ENCODE measurements at regions not wholly inside any gene's neighbourhood (a gene's known extent, or its start where the extent isn't known, plus 50 kb on each side); places are given as distances from the start of the nearest gene placed in this dataset.

GRCh38 chr10:21278491-21279216 is 246.8 kb downstream of the SKIDA1 start:
- H3K36me3 Mint-ChIP-seq (ENCODE audit: low read depth), result no peaks in the 10 kb centered on the region
- no peak overlapping the region for H3K4me3 Mint-ChIP-seq
- peaks cover 7% of the 10 kb centered on the region for H3K27me3 Mint-ChIP-seq (ENCODE audit: insufficient read depth)
- H3K27ac Mint-ChIP-seq, result no peak overlapping the region
- peak; percentile 85 for DNase-seq
- TF ChIP-seq, protein P1, sequence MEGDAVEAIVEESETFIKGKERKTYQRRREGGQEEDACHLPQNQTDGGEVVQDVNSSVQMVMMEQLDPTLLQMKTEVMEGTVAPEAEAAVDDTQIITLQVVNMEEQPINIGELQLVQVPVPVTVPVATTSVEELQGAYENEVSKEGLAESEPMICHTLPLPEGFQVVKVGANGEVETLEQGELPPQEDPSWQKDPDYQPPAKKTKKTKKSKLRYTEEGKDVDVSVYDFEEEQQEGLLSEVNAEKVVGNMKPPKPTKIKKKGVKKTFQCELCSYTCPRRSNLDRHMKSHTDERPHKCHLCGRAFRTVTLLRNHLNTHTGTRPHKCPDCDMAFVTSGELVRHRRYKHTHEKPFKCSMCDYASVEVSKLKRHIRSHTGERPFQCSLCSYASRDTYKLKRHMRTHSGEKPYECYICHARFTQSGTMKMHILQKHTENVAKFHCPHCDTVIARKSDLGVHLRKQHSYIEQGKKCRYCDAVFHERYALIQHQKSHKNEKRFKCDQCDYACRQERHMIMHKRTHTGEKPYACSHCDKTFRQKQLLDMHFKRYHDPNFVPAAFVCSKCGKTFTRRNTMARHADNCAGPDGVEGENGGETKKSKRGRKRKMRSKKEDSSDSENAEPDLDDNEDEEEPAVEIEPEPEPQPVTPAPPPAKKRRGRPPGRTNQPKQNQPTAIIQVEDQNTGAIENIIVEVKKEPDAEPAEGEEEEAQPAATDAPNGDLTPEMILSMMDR (IDR thresholded peaks at IDR 0.05), result peak; percentile 97
- H3K4me1 Mint-ChIP-seq (ENCODE audit: low read depth), result peaks cover 22% of the 10 kb centered on the region
- H3K9me3 Mint-ChIP-seq, result no peaks in the 10 kb centered on the region

DNA sequence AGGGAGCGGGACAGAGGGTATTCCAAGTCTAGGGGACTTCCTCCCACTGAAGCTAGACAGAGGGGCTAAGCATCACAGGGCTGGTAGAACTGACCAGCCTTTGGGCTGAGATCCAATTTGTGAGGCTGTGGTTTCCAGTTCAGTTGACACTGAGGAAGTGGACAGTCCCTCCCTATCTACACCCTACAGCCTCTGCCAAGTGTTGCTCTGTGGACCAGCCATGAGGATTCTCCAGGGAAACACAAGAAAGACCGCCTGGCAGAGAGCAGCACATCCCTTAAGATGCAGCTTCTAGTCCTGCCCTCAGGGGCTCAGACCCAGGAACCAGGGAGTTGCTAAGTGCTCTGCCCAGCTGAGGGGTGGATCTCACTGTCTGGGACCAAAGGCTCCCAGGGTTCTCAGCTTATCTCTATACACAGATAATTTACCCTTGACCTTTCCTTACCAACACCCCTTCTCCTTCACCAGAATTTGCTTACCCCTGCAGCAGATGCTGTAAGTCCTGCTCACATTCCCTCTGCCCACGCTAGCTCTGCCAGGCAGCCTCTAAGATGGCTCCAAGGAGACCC is 252.0 kb downstream of the SKIDA1 start:
- DNase-seq, result no peak
- H3K4me3 Mint-ChIP-seq, result no peak overlapping the region
- TF ChIP-seq, protein P1 (IDR thresholded peaks at IDR 0.05), result no peak
- no peak overlapping the region for H3K27ac Mint-ChIP-seq
- H3K27me3 Mint-ChIP-seq (ENCODE audit: insufficient read depth), result peaks cover 8% of the 10 kb centered on the region; the same call in 1 of the 2 replicates
- no peaks in the 10 kb centered on the region for H3K36me3 Mint-ChIP-seq (ENCODE audit: low read depth)
- peaks cover 9% of the 10 kb centered on the region for H3K4me1 Mint-ChIP-seq (ENCODE audit: low read depth)
- H3K9me3 Mint-ChIP-seq, result no peaks in the 10 kb centered on the region

DNA sequence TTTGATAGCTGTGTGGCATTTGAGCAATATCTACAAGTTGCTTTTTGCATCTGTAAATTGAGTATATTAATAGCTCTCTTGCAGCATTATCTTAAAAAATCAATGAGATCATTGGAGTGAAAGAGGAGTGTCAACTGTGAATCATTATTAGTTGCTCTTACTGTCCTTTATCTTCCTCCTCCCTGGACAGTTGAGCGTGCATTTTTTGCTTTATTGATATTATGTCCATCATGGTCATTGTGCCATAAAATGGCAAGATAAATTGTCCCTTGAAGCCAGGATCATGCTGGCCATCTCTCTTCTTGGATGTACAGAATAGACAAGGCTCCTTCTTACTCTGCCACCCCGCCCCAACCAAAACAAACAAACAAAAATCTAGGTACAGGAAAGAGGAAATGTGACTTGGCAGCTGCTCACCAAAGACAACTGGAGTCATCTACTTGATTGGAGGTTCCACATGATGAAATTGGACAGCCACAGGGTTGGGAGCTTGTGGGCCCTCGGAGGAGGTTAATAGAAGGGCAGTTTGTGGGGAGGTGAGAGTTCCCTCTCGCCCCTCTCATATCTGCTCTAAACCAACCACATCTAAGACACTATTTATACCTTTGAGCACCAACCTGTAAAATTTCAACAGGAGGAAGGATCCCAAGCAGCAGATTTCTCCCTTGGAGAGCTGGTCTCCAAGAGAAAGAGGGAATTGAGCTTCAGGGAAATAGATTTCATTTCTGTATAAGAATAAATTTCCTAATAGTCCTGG is 252.7 kb downstream of the SKIDA1 start:
- TF ChIP-seq, protein P1 (IDR thresholded peaks at IDR 0.05), result no peak
- Mint-ChIP-seq H3K27ac (no peak overlapping the region), H3K4me3 (no peak overlapping the region), H3K36me3 (ENCODE audit: low read depth) (no peaks in the 10 kb centered on the region), H3K27me3 (ENCODE audit: insufficient read depth) (peaks cover 8% of the 10 kb centered on the region; the same call in 1 of the 2 replicates), H3K4me1 (ENCODE audit: low read depth) (peaks cover 8% of the 10 kb centered on the region), H3K9me3 (no peaks in the 10 kb centered on the region)
- DNase-seq, result no peak

- H3K4me1 Mint-ChIP-seq (ENCODE audit: low read depth), result peaks cover 9% of the 10 kb centered on the region
- no peak overlapping the region for H3K4me3 Mint-ChIP-seq
- H3K9me3 Mint-ChIP-seq, result no peaks in the 10 kb centered on the region
- TF ChIP-seq, protein P1 (IDR thresholded peaks at IDR 0.05), result no peak
- no peak for DNase-seq
- H3K36me3 Mint-ChIP-seq (ENCODE audit: low read depth), result no peaks in the 10 kb centered on the region
- no peak overlapping the region for H3K27ac Mint-ChIP-seq
- H3K27me3 Mint-ChIP-seq (ENCODE audit: insufficient read depth), result peaks cover 8% of the 10 kb centered on the region; the same call in 1 of the 2 replicates
Measured at GRCh38 chr10:21270976-21271375, 254.5 kb downstream of the SKIDA1 start.

DNA sequence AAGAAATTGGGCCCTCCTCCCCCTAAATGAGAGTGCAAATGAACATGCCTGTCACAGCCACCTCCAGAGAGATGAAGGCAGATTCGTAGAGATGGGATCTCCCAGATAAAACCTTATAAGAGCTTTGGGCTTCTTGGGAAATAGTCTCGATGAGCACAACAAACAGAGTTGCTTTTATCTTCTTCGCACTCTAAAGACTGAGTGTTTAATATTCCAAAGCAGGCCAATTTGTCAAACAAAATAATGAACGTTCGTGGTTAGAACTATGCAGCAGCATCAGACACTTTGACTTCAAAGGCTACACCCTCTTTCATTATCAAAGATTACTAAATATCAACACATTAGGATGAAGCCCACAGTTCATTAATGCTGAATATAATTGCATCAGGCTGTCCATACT is 256.2 kb downstream of the SKIDA1 start:
- Mint-ChIP-seq H3K9me3 (no peaks in the 10 kb centered on the region), H3K36me3 (ENCODE audit: low read depth) (no peaks in the 10 kb centered on the region), H3K4me1 (ENCODE audit: low read depth) (peaks cover 17% of the 10 kb centered on the region), H3K4me3 (no peak overlapping the region), H3K27ac (no peak overlapping the region), H3K27me3 (ENCODE audit: insufficient read depth) (peaks cover 6% of the 10 kb centered on the region; the same call in 1 of the 2 replicates)
- no peak for DNase-seq
- TF ChIP-seq, protein P1 (IDR thresholded peaks at IDR 0.05), result no peak

Data from HFFc6 (cell line).